ENCODE measurements at regions not wholly inside any gene's neighbourhood (a gene's known extent, or its start where the extent isn't known, plus 50 kb on each side); places are given as distances from the start of the nearest gene placed in this dataset.

GRCh38 chrX:39676434-39676833, 421.3 kb downstream of the BCOR start:
- no peak overlapping the region for H3K9ac ChIP-seq (ENCODE audit: low read depth in 1 of 2, low read length in 2 of 2)
- H3K9me3 ChIP-seq (ENCODE audit: control insufficient read depth in 4 of 4, low read length in 3 of 4): peaks cover 0 to 4% (median 0%) of the 10 kb centered on the region in 4 donors
- 95% methylated on average over 3 of the region's 3 CpGs for WGBS
- peaks cover 4 to 22% (median 8%) of the 10 kb centered on the region in 4 donors for H3K4me1 ChIP-seq (ENCODE audit: control insufficient read depth in 4 of 4, insufficient read depth in 4 of 4, low read length in 3 of 4)
- H3K27me3 ChIP-seq (ENCODE audit: control insufficient read depth in 4 of 4, insufficient read depth in 4 of 4, low read length in 3 of 4): no peaks in the 10 kb centered on the region
- no peaks in the 10 kb centered on the region for H3K36me3 ChIP-seq (ENCODE audit: control insufficient read depth in 4 of 4, insufficient read depth in 3 of 4, low read depth in 1 of 4, low read length in 3 of 4)
- H3K4me3 ChIP-seq (ENCODE audit: low read depth in 1 of 3, low read length in 3 of 3): no peak overlapping the region
- H3K27ac ChIP-seq (ENCODE audit: low read depth in 1 of 2, low read length in 2 of 2): no peak overlapping the region
- DNase-seq (ENCODE audit: low spot score): no peak
- TF ChIP-seq HNF4G (IDR thresholded peaks at IDR 0.05): no peak
- no peak for TF ChIP-seq NR2F2 (IDR thresholded peaks at IDR 0.05)
- no peak for TF ChIP-seq JUND (IDR thresholded peaks at IDR 0.05)
- no peak for TF ChIP-seq ATF3 (IDR thresholded peaks at IDR 0.05)
- no peak for TF ChIP-seq ZBTB33 (IDR thresholded peaks at IDR 0.05)
- no peak for TF ChIP-seq RAD21 (IDR thresholded peaks at IDR 0.05)
- no peak for TF ChIP-seq GABPA (IDR thresholded peaks at IDR 0.05 in 1 of 2, conservative IDR thresholded peaks at IDR 0.05 in 1 of 2)
- TF ChIP-seq HNF4A (conservative IDR thresholded peaks at IDR 0.05): no peak
- TF ChIP-seq YY1 (IDR thresholded peaks at IDR 0.05): no peak
- no peak for TF ChIP-seq CTCF (IDR thresholded peaks at IDR 0.05; ENCODE audit: low read depth, low read length, missing input control)
- TF ChIP-seq EGR1 (IDR thresholded peaks at IDR 0.05; ENCODE audit: low read depth in 2 of 2): no peak
- TF ChIP-seq RXRA (IDR thresholded peaks at IDR 0.05): no peak
- TF ChIP-seq MAX (IDR thresholded peaks at IDR 0.05): no peak
- no peak for TF ChIP-seq FOXA2 (IDR thresholded peaks at IDR 0.05)
- TF ChIP-seq SP1 (IDR thresholded peaks at IDR 0.05): no peak
- TF ChIP-seq TAF1 (conservative IDR thresholded peaks at IDR 0.05): no peak
- no peak for TF ChIP-seq FOXA1 (IDR thresholded peaks at IDR 0.05)
- TF ChIP-seq REST (IDR thresholded peaks at IDR 0.05): no peak
